Peyer's patch (tissue), 4 donors: ENCODE measurements at regions not wholly inside any gene's neighbourhood (a gene's known extent, or its start where the extent isn't known, plus 50 kb on each side); places are given as distances from the start of the nearest gene placed in this dataset.
"Not testable (repeated sequence)": the region's sequence is repeated elsewhere in the genome, so short reads cannot be mapped to it uniquely, and the experiment has no call there.

Source experiments
- DNase-seq, 3 donors: peaks; one replicate each; pipeline ENCODE4 v3.0.0-alpha.2; 2017 to 2019
- H3K27ac ChIP-seq, 4 donors: fragments of 200-600 bp; sonication (generic); one replicate each; pipeline ENCODE4 v1.5.1; 2016 to 2019
- H3K27me3 ChIP-seq, 2 donors: fragments of 200-600 bp; sonication (generic); one replicate each; pipeline ENCODE4 v1.5.1; 2019
- H3K36me3 ChIP-seq, 3 donors: fragments of 200-600 bp; sonication (generic); one replicate each; pipeline ENCODE4 v1.5.1; 2016 to 2019
- H3K4me1 ChIP-seq, 4 donors: fragments of 200-600 bp; sonication (generic); one replicate each; pipeline ENCODE4 v1.5.1; 2016 to 2019
- H3K4me3 ChIP-seq, 4 donors: fragments of 200-600 bp; sonication (generic); 1 replicate in 3 of 4; 2 replicates in 1 of 4; pipeline ENCODE4 v1.5.1; 2016 to 2019; ENCODE audit warnings: mild to moderate bottlenecking in 1 of 4
- H3K9me3 ChIP-seq, 4 donors: fragments of 200-600 bp; sonication (generic); one replicate each; pipeline ENCODE4 v1.5.1; 2016 to 2019; ENCODE audit warnings: mild to moderate bottlenecking in 1 of 4
- CTCF ChIP-seq, 6 experiments: fragments of 450-650 bp in 4 of 6; fragments of 200-600 bp in 2 of 6; sonication (generic) in 1 of 6; IDR thresholded peaks; one replicate each; pipeline ENCODE4 v1.5.1; 2017 to 2019; ENCODE audit warnings: antibody characterized with exemption in 6 of 6, mild to moderate bottlenecking in 3 of 6, moderate library complexity in 1 of 6
- POLR2A ChIP-seq, 2 donors: fragments of 450-650 bp; IDR thresholded peaks; one replicate each; pipeline ENCODE4 v1.5.1; 2017; ENCODE audit warnings: antibody characterized with exemption in 2 of 2, mild to moderate bottlenecking in 2 of 2, moderate library complexity in 2 of 2

GRCh38 chrX:55356609-55357008 is 91.9 kb upstream of the PAGE3 start:
- TF ChIP-seq CTCF (IDR thresholded peaks at IDR 0.05) (no peak), POLR2A (IDR thresholded peaks at IDR 0.05) (no peak)
- DNase-seq, result no peak
- H3K9me3 ChIP-seq, result no peaks in the 10 kb centered on the region
- H3K27me3 ChIP-seq, result no peaks in the 10 kb centered on the region
- H3K36me3 ChIP-seq, result no peaks in the 10 kb centered on the region
- H3K27ac ChIP-seq, result no peak overlapping the region
- no peak overlapping the region for H3K4me3 ChIP-seq
- no peaks in the 10 kb centered on the region for H3K4me1 ChIP-seq

DNA sequence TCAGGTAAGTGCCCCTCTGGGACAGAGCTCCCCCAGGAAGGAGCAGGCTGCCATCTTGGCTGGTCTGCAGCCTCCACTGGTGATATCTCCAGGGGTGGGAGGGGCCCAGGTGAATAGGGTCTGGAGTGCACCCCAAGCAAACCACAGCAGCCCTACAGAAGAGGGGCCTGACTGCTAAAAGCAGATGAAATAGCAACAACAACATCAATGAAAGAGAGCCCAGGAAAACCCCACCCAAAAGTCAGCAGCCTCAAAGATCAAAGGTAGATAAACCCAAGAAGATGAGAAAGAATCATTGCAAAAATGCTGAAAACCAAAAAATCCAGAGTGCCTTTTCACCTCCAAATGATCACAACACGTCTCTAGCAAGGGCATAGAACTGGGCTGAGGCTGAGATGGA is 92.5 kb upstream of the PAGE3 start:
- H3K27me3 ChIP-seq, result no peaks in the 10 kb centered on the region
- H3K4me3 ChIP-seq, result no peak overlapping the region
- H3K36me3 ChIP-seq, result no peaks in the 10 kb centered on the region
- TF ChIP-seq POLR2A (IDR thresholded peaks at IDR 0.05) (no peak), CTCF (IDR thresholded peaks at IDR 0.05) (no peak)
- DNase-seq, result no peak
- no peak overlapping the region for H3K27ac ChIP-seq
- H3K4me1 ChIP-seq, result no peaks in the 10 kb centered on the region
- H3K9me3 ChIP-seq, result no peaks in the 10 kb centered on the region

GRCh38 chrX:55379396-55379795 is 72.5 kb upstream of the MAGEH1 start:
- TF ChIP-seq POLR2A (IDR thresholded peaks at IDR 0.05), result no peak
- no peak for TF ChIP-seq CTCF (IDR thresholded peaks at IDR 0.05)

GRCh38 chrX:55389376-55389775 is 62.6 kb upstream of the MAGEH1 start:
- DNase-seq, result no peak
- H3K27me3 ChIP-seq, result no peaks in the 10 kb centered on the region
- TF ChIP-seq CTCF (IDR thresholded peaks at IDR 0.05) (no peak), POLR2A (IDR thresholded peaks at IDR 0.05) (no peak)
- H3K9me3 ChIP-seq, result no peaks in the 10 kb centered on the region
- H3K36me3 ChIP-seq, result no peaks in the 10 kb centered on the region
- H3K4me1 ChIP-seq, result no peaks in the 10 kb centered on the region
- no peak overlapping the region for H3K4me3 ChIP-seq
- no peak overlapping the region for H3K27ac ChIP-seq

More at GRCh38 chrX:55379396-55379795, 72.5 kb upstream of the MAGEH1 start:
- no peaks in the 10 kb centered on the region for H3K4me1 ChIP-seq
- H3K36me3 ChIP-seq, result no peaks in the 10 kb centered on the region
- H3K27ac ChIP-seq, result no peak overlapping the region
- H3K27me3 ChIP-seq, result no peaks in the 10 kb centered on the region
- H3K4me3 ChIP-seq, result no peak overlapping the region
- DNase-seq, result no peak
- H3K9me3 ChIP-seq, result no peaks in the 10 kb centered on the region

GRCh38 chrX:55396836-55397235 is 55.1 kb upstream of the MAGEH1 start:
- H3K4me1 ChIP-seq, H3K27me3 ChIP-seq, H3K9me3 ChIP-seq, H3K4me3 ChIP-seq, DNase-seq, H3K36me3 ChIP-seq, H3K27ac ChIP-seq: not testable (repeated sequence)
